ENCODE measurements at regions not wholly inside any gene's neighbourhood (a gene's known extent, or its start where the extent isn't known, plus 50 kb on each side); places are given as distances from the start of the nearest gene placed in this dataset.

DNA sequence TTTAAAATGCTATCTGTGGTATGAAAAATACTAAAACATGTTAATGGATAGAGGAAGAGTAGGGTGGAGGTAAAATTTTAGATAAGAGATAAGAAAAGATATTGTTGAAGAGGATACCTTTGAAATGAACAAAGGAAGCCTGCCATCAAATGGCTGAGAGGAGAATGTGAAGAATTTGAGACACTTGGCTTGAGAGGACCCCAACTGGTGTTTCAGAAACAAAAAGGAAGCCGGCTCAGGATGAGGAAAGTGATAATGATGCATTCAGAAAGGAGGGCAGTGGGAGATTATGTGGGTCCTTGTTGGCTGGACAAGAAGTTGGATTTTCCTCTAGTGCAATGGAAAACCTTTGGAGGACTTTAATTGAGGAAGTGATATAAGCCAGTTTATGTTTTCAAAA is 264.4 kb downstream of the DUSP6 start:
- no peak overlapping the region for H3K9ac ChIP-seq (ENCODE audit: low read depth, low read length)
- no peaks in the 10 kb centered on the region for H3K36me3 ChIP-seq (ENCODE audit: insufficient read depth, low read length)
- peaks cover 13% of the 10 kb centered on the region for H3K9me3 ChIP-seq (ENCODE audit: control insufficient read depth, insufficient read depth, low read length)
- peaks cover 24% of the 10 kb centered on the region for H3K4me1 ChIP-seq (ENCODE audit: insufficient read depth, low read length)

DNA sequence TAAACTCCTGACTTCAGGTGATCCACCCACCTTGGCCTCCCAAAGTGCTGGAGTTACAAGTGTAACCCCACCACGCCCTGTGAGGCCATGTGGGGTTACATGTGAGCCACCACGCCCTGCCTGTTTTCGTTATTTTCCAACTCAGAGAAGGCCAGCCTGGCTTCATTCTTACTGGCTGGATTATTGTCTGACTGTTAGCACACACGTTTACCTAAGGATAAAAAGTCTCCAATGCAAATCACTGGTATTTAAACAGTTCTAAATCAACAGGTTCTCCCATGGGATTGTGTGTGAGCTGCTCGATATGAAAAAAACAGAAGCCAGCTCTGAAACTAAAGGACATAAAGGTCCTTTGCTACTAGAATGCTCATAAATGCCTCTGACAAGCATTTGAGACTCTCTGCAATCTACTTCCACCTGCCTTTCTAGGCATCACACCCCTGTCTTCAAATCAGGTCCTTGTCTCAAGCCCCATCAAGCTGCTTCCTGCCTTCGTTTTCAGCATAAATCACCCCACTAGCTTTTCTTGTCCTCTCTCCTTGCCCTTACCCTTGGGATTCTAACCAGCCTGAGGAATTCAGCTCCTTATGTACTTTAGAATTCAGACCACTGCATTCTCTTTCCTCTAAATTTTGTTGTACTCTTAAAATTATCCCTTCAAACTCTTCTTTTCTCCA is 265.0 kb downstream of the DUSP6 start:
- H3K36me3 ChIP-seq (ENCODE audit: insufficient read depth, low read length), result no peaks in the 10 kb centered on the region
- H3K4me1 ChIP-seq (ENCODE audit: insufficient read depth, low read length), result peaks cover 26% of the 10 kb centered on the region
- no peak overlapping the region for H3K9ac ChIP-seq (ENCODE audit: low read depth, low read length)
- H3K9me3 ChIP-seq (ENCODE audit: control insufficient read depth, insufficient read depth, low read length), result peaks cover 12% of the 10 kb centered on the region

DNA sequence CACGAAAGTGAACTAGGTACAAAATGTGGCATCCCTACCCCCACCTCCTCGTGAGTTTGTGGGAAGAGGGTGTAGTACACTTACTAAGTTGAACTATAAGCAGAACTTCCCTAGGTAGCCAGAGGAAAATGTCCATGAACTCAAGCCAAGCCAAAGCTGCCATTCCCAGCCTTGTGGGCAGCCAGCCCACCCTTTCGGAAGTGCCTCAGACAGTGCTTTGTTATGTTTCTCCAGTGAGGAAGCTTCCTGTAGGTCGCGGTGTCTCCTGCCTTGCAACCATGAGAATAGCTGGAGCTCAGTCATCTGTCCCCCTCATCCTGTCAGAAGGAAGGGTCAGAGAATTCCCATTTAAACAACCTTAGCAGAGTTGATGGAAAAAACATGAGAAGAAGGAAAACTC is 266.9 kb downstream of the DUSP6 start:
- Histone ChIP-seq H3K36me3 (ENCODE audit: insufficient read depth, low read length) (no peaks in the 10 kb centered on the region), H3K9ac (ENCODE audit: low read depth, low read length) (no peak overlapping the region), H3K4me1 (ENCODE audit: insufficient read depth, low read length) (peaks cover 38% of the 10 kb centered on the region), H3K9me3 (ENCODE audit: control insufficient read depth, insufficient read depth, low read length) (peaks cover 6% of the 10 kb centered on the region)

DNA sequence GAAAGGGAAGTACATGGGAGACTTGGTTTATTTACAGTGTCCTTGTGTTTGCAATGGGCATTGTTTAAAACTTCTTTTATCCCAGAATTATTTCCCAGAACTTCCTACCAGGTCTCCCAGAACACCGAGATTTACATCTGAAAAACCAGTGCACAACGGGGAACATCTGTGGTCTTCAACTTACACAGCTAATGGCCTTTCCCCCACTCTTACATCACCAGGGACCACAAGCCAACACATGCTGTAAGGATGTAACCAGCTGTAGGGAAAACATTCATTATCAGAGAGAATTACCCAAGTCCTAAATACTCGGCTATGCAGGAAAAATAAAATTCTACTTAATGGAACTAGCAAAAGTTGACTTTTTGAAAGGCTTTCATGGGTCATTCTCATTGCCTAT is 267.6 kb downstream of the DUSP6 start:
- peaks cover under 1% of the 10 kb centered on the region; the same call in 1 of the 2 replicates for H3K9me3 ChIP-seq (ENCODE audit: control insufficient read depth, insufficient read depth, low read length)
- H3K9ac ChIP-seq (ENCODE audit: low read depth, low read length), result no peak overlapping the region
- peaks cover 38% of the 10 kb centered on the region for H3K4me1 ChIP-seq (ENCODE audit: insufficient read depth, low read length)
- no peaks in the 10 kb centered on the region for H3K36me3 ChIP-seq (ENCODE audit: insufficient read depth, low read length)

DNA sequence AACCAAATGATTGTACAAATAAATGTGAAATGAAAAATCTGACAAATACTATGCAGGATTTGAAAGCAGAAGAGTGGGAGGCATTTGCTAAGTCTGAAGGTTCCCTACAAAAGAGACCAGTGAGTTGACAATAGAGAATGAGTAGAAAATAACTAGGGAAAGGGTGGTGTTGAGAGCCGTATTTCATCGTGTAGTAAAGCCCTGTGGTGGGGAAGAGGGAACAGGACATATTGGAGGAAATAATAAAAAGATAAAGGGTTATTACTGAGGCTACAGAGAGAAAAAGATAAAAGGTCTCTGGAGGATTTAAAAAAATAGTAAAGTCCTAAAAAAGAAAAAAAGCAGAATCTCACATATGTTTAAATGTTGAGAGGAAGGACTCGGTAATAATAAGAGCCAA is 268.8 kb downstream of the DUSP6 start:
- no peak overlapping the region for H3K9ac ChIP-seq (ENCODE audit: low read depth, low read length)
- H3K4me1 ChIP-seq (ENCODE audit: insufficient read depth, low read length), result peaks cover 38% of the 10 kb centered on the region
- no peaks in the 10 kb centered on the region for H3K36me3 ChIP-seq (ENCODE audit: insufficient read depth, low read length)
- H3K9me3 ChIP-seq (ENCODE audit: control insufficient read depth, insufficient read depth, low read length), result no peaks in the 10 kb centered on the region

DNA sequence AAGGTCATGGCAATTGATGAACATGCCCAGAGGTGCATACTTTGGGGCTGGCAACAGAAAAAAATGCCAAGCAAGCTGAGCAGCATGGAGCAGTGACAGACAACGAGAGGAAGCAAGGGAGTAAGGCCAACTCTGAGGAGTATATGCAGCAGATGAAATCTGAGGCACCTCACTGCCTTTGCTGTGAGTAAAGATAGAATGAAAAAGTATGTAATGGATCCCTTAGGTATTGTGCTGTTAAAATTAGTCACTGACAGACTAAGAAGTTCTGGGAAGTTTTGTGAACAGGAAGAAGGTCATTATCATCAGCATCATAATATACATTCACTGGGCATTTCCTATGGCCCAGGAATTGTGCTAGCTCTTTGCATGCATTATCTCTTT is 269.9 kb downstream of the DUSP6 start:
- Histone ChIP-seq H3K9ac (ENCODE audit: low read depth, low read length) (no peak overlapping the region), H3K4me1 (ENCODE audit: insufficient read depth, low read length) (peaks cover 35% of the 10 kb centered on the region), H3K36me3 (ENCODE audit: insufficient read depth, low read length) (no peaks in the 10 kb centered on the region)

DNA sequence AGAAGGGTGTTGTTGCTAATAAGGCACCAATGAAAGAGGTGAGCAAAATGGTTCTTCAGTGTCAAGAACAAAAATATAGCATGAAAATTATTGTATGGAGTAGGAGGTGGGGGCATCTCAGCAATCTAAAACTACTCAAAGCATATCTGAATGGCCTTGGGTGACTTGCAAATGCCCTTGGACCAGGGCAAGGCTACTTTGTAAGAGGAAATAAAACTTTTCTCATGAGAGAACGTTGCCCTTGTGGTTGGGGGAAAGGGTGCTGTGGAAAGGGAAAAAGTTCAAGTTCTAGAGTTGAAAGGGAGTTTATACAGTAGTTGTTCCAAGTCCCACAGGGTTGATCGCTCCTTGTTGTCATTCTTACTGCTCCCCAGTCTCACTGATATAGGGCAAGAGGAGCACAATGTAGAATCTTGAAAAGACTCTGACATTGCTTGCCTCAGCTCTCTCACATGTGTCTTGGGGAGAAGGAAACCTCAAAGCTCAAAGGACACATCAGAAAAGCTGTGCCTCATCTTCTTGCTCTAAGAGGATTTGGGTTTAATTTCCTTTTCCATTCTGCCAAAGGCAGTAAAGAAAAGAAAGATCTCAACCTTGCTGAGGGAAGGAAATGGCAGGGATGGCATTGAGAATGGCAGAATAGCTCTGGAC is 270.5 kb downstream of the DUSP6 start:
- H3K4me1 ChIP-seq (ENCODE audit: insufficient read depth, low read length), result peaks cover 31% of the 10 kb centered on the region
- no peaks in the 10 kb centered on the region for H3K36me3 ChIP-seq (ENCODE audit: insufficient read depth, low read length)
- no peaks in the 10 kb centered on the region for H3K9me3 ChIP-seq (ENCODE audit: control insufficient read depth, insufficient read depth, low read length)
- no peak overlapping the region for H3K9ac ChIP-seq (ENCODE audit: low read depth, low read length)

More for the DNA sequence above, 269.9 kb downstream of the DUSP6 start:
- H3K9me3 ChIP-seq (ENCODE audit: control insufficient read depth, insufficient read depth, low read length), result no peaks in the 10 kb centered on the region

DNA sequence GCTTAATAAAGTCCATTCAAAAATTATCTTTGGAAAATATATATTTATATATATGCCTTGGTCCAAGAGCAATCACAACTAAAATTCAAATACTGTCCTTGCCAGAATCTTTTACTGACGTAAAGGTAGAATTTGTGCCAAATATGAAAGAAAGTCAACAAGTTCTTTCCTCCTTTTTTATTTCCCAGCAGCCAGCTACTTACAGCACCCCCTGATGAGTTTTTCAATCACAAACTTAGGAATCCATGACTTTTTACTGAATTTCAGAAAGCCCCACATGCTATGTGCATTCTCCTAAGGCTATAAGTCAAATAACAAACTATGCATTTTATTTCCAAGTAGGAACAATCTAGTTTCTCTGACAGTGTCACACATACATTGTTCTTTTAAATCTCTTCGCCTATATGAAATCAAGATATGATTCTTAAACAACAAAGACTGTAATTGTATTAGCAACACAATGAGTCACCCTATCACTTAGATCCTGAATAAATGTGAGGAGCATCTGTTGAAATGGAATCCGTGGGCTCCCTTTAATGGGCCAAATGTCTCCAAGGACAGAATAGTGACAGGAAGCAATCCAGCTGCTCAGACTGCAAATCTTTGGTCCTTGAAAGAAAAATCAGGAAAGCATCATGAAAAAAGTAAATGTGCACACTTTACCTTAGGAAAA is 271.4 kb downstream of the DUSP6 start:
- H3K36me3 ChIP-seq (ENCODE audit: insufficient read depth, low read length), result no peaks in the 10 kb centered on the region
- peaks cover 28% of the 10 kb centered on the region for H3K4me1 ChIP-seq (ENCODE audit: insufficient read depth, low read length)
- no peak overlapping the region for H3K9ac ChIP-seq (ENCODE audit: low read depth, low read length)
- H3K9me3 ChIP-seq (ENCODE audit: control insufficient read depth, insufficient read depth, low read length), result no peaks in the 10 kb centered on the region

DNA sequence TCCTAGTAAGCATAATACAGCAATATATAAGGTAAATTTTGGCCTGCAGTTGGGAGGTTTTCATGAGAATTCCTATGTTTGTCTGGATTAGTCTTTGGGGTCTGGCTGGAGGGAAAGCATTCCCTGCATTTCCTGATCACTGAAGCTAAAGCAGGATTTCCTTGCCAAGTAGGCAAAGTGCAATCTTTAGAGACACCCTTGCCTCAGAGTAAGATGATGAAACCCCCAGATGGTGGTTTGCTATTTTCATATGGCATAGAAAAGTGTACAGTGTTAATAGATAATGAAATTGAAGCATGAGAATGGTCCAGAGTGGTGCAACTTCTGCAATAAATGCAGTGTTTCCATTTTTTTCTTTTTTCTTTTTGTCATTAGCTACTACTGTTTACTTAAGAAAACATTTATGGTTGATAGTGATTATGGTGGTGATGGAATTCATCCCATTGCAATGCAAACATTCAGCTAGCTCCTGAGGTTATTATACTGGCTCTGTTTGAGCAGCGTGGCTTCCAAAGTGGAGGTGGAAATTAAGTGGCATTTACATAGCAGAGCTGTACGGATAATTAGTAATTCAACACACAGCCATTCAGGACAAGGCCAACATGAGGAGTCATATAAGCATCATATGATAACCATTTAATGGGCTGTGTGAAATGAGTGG is 276.3 kb downstream of the DUSP6 start:
- no peaks in the 10 kb centered on the region for H3K36me3 ChIP-seq (ENCODE audit: insufficient read depth, low read length)
- H3K9me3 ChIP-seq (ENCODE audit: control insufficient read depth, insufficient read depth, low read length), result no peaks in the 10 kb centered on the region
- H3K4me1 ChIP-seq (ENCODE audit: insufficient read depth, low read length), result peaks cover 14% of the 10 kb centered on the region
- H3K9ac ChIP-seq (ENCODE audit: low read depth, low read length), result no peak overlapping the region

DNA sequence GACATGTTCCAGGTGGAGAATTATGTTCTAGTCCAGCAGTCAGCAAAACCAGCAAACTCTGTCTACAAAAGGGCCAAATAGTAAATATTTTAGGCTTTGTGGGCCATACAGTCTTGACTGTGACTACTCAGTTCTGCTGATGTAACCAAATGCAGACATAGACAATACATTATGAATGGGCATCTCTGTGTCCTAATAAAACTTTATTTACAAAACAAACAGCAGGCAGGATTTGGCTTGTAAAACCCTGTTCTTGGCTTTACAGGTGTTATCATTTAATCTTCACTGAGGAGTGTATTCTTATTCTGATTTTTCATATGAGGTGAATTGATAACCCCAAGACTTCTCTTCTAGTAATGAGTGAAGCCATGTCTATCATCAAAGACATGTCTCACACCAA is 278.6 kb downstream of the DUSP6 start:
- Histone ChIP-seq H3K4me1 (ENCODE audit: insufficient read depth, low read length) (peaks cover 14% of the 10 kb centered on the region), H3K9me3 (ENCODE audit: control insufficient read depth, insufficient read depth, low read length) (no peaks in the 10 kb centered on the region), H3K9ac (ENCODE audit: low read depth, low read length) (no peak overlapping the region), H3K36me3 (ENCODE audit: insufficient read depth, low read length) (no peaks in the 10 kb centered on the region)

DNA sequence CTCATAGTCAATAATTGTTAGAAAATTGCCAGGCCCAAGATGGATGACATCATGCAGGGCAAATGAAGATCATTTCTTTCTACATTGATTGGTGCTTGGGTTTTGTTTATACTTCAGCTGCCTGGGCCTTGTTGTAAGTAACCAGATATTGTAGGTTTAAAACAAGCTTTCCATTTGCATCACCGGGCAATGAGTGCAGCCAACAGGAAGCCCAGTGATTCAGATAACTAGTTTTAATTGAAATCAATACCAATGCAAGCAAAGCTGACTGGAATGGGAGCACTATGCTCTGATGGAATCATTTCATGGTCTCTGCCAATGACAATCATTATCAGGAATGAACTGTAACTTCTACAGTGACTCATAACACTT is 279.3 kb downstream of the DUSP6 start:
- Histone ChIP-seq H3K36me3 (ENCODE audit: insufficient read depth, low read length) (no peaks in the 10 kb centered on the region), H3K9me3 (ENCODE audit: control insufficient read depth, insufficient read depth, low read length) (no peaks in the 10 kb centered on the region), H3K4me1 (ENCODE audit: insufficient read depth, low read length) (peaks cover 14% of the 10 kb centered on the region), H3K9ac (ENCODE audit: low read depth, low read length) (no peak overlapping the region)

DNA sequence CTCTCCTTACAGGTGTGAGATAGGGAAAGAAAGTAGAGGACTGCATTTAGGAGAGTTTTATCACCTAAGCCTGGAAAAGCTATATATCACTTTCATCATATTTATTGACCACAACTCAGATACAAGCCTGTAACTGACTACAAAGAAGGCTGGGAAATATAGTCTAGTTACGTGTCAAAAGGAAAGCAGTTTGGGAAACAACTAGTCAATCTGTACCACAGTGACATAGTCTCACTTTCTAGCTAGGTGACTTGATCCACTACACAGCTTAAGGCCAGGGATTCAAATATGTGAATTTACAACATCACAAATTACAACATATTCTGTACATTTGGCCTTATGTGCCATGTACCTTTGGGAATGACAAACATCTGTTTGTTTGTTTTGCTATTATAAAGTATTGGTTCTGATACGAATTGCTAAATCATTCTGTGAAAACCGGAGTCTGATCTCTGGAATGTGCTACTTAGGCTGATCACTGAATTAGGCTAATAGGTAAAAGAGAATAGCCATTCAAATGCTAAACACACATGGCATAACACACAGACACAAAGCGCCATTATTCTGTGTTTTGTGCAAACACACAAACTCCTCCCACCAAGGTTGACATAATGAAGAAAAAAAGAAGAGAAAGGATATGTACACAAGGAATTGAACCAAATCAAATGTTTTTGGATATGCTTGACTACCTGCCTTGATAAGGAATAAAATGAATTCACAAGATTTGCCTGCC is 279.8 kb downstream of the DUSP6 start:
- no peak overlapping the region for H3K9ac ChIP-seq (ENCODE audit: low read depth, low read length)
- H3K9me3 ChIP-seq (ENCODE audit: control insufficient read depth, insufficient read depth, low read length), result no peaks in the 10 kb centered on the region
- H3K4me1 ChIP-seq (ENCODE audit: insufficient read depth, low read length), result peaks cover 14% of the 10 kb centered on the region
- H3K36me3 ChIP-seq (ENCODE audit: insufficient read depth, low read length), result no peaks in the 10 kb centered on the region

DNA sequence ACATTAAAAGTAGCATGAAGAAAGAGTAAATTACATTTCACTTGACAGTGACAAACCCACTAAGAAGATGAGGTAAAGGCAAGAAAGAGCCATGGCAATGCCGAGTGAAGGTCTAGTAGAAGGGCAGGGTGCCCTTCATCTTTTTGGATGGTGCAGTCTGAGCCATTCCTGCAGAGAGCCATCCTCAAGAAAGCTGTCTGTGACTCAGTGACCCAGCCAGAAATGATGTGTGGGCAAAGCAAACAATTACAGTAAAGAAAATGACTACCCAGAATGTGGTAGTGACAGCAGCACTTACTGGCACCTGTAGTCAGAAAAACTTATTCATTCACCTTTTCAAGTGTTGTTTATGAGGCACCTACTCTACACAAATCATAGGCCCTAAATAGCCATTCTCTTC is 281.7 kb downstream of the DUSP6 start:
- Histone ChIP-seq H3K9me3 (ENCODE audit: control insufficient read depth, insufficient read depth, low read length) (no peaks in the 10 kb centered on the region), H3K4me1 (ENCODE audit: insufficient read depth, low read length) (peaks cover 8% of the 10 kb centered on the region), H3K36me3 (ENCODE audit: insufficient read depth, low read length) (no peaks in the 10 kb centered on the region), H3K9ac (ENCODE audit: low read depth, low read length) (no peak overlapping the region)

DNA sequence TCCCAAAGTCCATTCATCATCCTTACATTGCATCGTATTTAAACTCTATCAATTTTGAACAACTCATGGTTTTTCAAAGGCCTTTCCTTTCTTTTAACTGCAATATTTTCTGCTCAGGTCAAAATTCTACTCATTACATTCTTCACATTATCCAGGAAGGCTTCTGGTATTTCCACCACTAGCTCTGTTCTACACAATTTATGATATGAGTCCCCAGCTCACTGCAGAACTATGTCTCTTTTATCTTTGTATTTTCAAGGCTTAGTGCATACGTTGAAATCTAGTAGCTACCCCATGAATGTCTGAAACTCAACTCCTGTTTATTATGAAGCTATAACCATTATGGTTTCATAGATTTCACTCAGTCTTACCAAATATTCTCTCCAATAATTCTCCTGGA is 282.9 kb downstream of the DUSP6 start:
- Histone ChIP-seq H3K9ac (ENCODE audit: low read depth, low read length) (no peak overlapping the region), H3K36me3 (ENCODE audit: insufficient read depth, low read length) (no peaks in the 10 kb centered on the region), H3K9me3 (ENCODE audit: control insufficient read depth, insufficient read depth, low read length) (no peaks in the 10 kb centered on the region), H3K4me1 (ENCODE audit: insufficient read depth, low read length) (peaks cover 8% of the 10 kb centered on the region)
